AG20443 (cell line): ENCODE measurements at regions not wholly inside any gene's neighbourhood (a gene's known extent, or its start where the extent isn't known, plus 50 kb on each side); places are given as distances from the start of the nearest gene placed in this dataset.
A peak's percentile ranks its signal among the peaks of the same experiment; 100 is the strongest.

ENCODE experiments used
- DNase-seq: peaks from one replicate; pipeline ENCODE4 v3.0.0; 2012; ENCODE audit warnings: low spot score, mixed read lengths

GRCh38 chr4:20403290-20403689 lies 151.6 kb downstream of the SLIT2 start:
- DNase-seq, result no peak

- DNase-seq, result no peak
These were observed 152.1 kb downstream of the SLIT2 start for GRCh38 chr4:20403846-20404245.

- peak; percentile 51 for DNase-seq
These were observed 156.9 kb downstream of the SLIT2 start for GRCh38 chr4:20408611-20409010.

- no peak for DNase-seq
These were observed 160.4 kb downstream of the SLIT2 start for GRCh38 chr4:20412072-20412471.

- no peak for DNase-seq
These were observed 165.1 kb downstream of the SLIT2 start for GRCh38 chr4:20416800-20417199.

- DNase-seq, result peak; percentile 43
These were observed 167.3 kb downstream of the SLIT2 start for GRCh38 chr4:20418861-20419451.

- no peak for DNase-seq
These were observed 169.4 kb downstream of the SLIT2 start for GRCh38 chr4:20420916-20421602.

- no peak for DNase-seq
These were observed 169.9 kb downstream of the SLIT2 start for GRCh38 chr4:20421603-20421985.

- peak; percentile 40 for DNase-seq
These were observed 170.7 kb downstream of the SLIT2 start for GRCh38 chr4:20422398-20422797.

GRCh38 chr4:20423420-20423819 lies 171.7 kb downstream of the SLIT2 start:
- DNase-seq, result no peak

- DNase-seq, result no peak
These were observed 174.3 kb downstream of the SLIT2 start for GRCh38 chr4:20426028-20426427.

- DNase-seq, result peak; percentile 15
These were observed 176.9 kb downstream of the SLIT2 start for GRCh38 chr4:20428436-20429160.

- peak; percentile 13 for DNase-seq
These were observed 178.7 kb downstream of the SLIT2 start for GRCh38 chr4:20430259-20430941.

- DNase-seq, result no peak
These were observed 179.8 kb downstream of the SLIT2 start for GRCh38 chr4:20431543-20431951.

- DNase-seq, result peak; percentile 32
These were observed 180.4 kb downstream of the SLIT2 start for GRCh38 chr4:20432088-20432487.

- no peak for DNase-seq
These were observed 181.5 kb downstream of the SLIT2 start for GRCh38 chr4:20433097-20433705.

GRCh38 chr4:20440170-20440569 lies 188.5 kb downstream of the SLIT2 start:
- DNase-seq, result no peak

GRCh38 chr4:20443015-20443805 lies 191.5 kb downstream of the SLIT2 start:
- DNase-seq, result no peak

- no peak for DNase-seq
These were observed 193.1 kb downstream of the SLIT2 start for GRCh38 chr4:20444599-20445337.

- no peak for DNase-seq
These were observed 194.4 kb downstream of the SLIT2 start for GRCh38 chr4:20445933-20446723.
